HepG2 (cell line): ENCODE measurements at regions not wholly inside any gene's neighbourhood (a gene's known extent, or its start where the extent isn't known, plus 50 kb on each side); places are given as distances from the start of the nearest gene placed in this dataset.

Experiments used
- EZH2 ChIP-seq: conservative IDR thresholded peaks from 2 replicates; pipeline ENCODE4 v1.6.1; 2012; ENCODE audit warnings: mild to moderate bottlenecking, low read depth, low read length, moderate library complexity
- NCOA2 ChIP-seq: sonication (generic); formaldehyde crosslinking; IDR thresholded peaks from 2 replicates; pipeline ENCODE4 v1.8.0; 2022; ENCODE audit warnings: inconsistent platforms
- RFX1 ChIP-seq: fragments of 450-650 bp; IDR thresholded peaks from 2 replicates; pipeline ENCODE4 v1.6.1; 2017
- TCF7L2 ChIP-seq: IDR thresholded peaks from 2 replicates; pipeline ENCODE4 v1.6.1; 2011; ENCODE audit warnings: mild to moderate bottlenecking, low read depth, low read length, moderate library complexity
- ZBTB34 ChIP-seq: sonication (generic); formaldehyde crosslinking; IDR thresholded peaks from 2 replicates; pipeline ENCODE4 v1.8.0; 2022; ENCODE audit warnings: mild to moderate bottlenecking, missing genetic modification reagents
- ZFP36 ChIP-seq: fragments of 150-350 bp; IDR thresholded peaks from 2 replicates; pipeline ENCODE4 v1.6.1; 2018; ENCODE audit warnings: borderline replicate concordance, low read length, low read depth; ENCODE audit not compliant: partially characterized antibody
- ZNF235 ChIP-seq: sonication (generic); formaldehyde crosslinking; IDR thresholded peaks from 2 replicates; pipeline ENCODE4 v1.8.1; 2023; ENCODE audit warnings: mild to moderate bottlenecking, missing genetic modification reagents, borderline replicate concordance
- ZNF292 ChIP-seq: sonication (generic); formaldehyde crosslinking; IDR thresholded peaks from 2 replicates; pipeline ENCODE4 v1.8.1; 2022; ENCODE audit warnings: mild to moderate bottlenecking, low read depth, missing genetic modification reagents, borderline replicate concordance
- ZNF431 ChIP-seq: sonication (generic); formaldehyde crosslinking; IDR thresholded peaks from 2 replicates; pipeline ENCODE4 v1.9.0; 2022; ENCODE audit warnings: missing genetic modification reagents, low read depth, mild to moderate bottlenecking, borderline replicate concordance
- ZSCAN29 ChIP-seq: sonication (generic); formaldehyde crosslinking; conservative IDR thresholded peaks from 2 replicates; pipeline ENCODE4 v1.4.0; 2020; ENCODE audit warnings: mild to moderate bottlenecking, missing genetic modification reagents
- TF ChIP-seq, protein P1 (sequence below): IDR thresholded peaks from 2 replicates; pipeline ENCODE4 v1.6.1; 2016; ENCODE audit warnings: mild to moderate bottlenecking, missing biosample characterization, missing genetic modification reagents

- TF ChIP-seq ZBTB34 (CRISPR knock-in tag): no peak
- no peak for TF ChIP-seq ZNF292 (CRISPR knock-in tag)
- TF ChIP-seq ZNF431: no peak
- no peak for TF ChIP-seq ZSCAN29 (CRISPR knock-in tag)
- no peak for TF ChIP-seq RFX1
- TF ChIP-seq ZNF235 (CRISPR knock-in tag): no peak
- no peak for TF ChIP-seq ZFP36
- TF ChIP-seq NCOA2 (CRISPR knock-in tag): no peak
- TF ChIP-seq TCF7L2: no peak
- TF ChIP-seq, protein P1, sequence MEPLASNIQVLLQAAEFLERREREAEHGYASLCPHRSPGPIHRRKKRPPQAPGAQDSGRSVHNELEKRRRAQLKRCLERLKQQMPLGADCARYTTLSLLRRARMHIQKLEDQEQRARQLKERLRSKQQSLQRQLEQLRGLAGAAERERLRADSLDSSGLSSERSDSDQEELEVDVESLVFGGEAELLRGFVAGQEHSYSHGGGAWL: no peak
- TF ChIP-seq EZH2: no peak
These were observed 241.5 kb upstream of the PIK3R1 start for GRCh38 chr5:67974054-67974453.
